ENCODE measurements at regions not wholly inside any gene's neighbourhood (a gene's known extent, or its start where the extent isn't known, plus 50 kb on each side); places are given as distances from the start of the nearest gene placed in this dataset.

- no peak for DNase-seq (ENCODE audit: low spot score)
- in situ Hi-C loops (cut with MboI; ENCODE audit: low pct_unique_long_range_greater_than_20kb, low sequenced_read_pairs, unreplicated experiment) = loop anchor here (5.0 to 25.0 kb wide), 3 partner anchors 312 to 672 kb away; no protein-coding TSS in a partner anchor
- no peak for TF ChIP-seq CTCF (IDR thresholded peaks at IDR 0.05; ENCODE audit: extremely low read depth, insufficient read depth, missing control alignments)
Measured at GRCh38 chr7:16989811-16990413, 108.1 kb upstream of the AGR3 start.

- TF ChIP-seq CTCF (IDR thresholded peaks at IDR 0.05; ENCODE audit: extremely low read depth, insufficient read depth, missing control alignments) = no peak
- no peak for DNase-seq (ENCODE audit: low spot score)
- in situ Hi-C loops (cut with MboI; ENCODE audit: low pct_unique_long_range_greater_than_20kb, low sequenced_read_pairs, unreplicated experiment) = loop anchor here (25.0 kb wide), 2 partner anchors 546 to 671 kb away; no protein-coding TSS in a partner anchor
Measured at GRCh38 chr7:16991551-16991950, 109.8 kb upstream of the AGR3 start.

- no peak for DNase-seq (ENCODE audit: low spot score)
- no peak for TF ChIP-seq CTCF (IDR thresholded peaks at IDR 0.05; ENCODE audit: extremely low read depth, insufficient read depth, missing control alignments)
- in situ Hi-C loops (cut with MboI; ENCODE audit: low pct_unique_long_range_greater_than_20kb, low sequenced_read_pairs, unreplicated experiment) = loop anchor here (25.0 kb wide), 2 partner anchors 544 to 669 kb away; no protein-coding TSS in a partner anchor
Measured at GRCh38 chr7:16993543-16993942, 111.8 kb upstream of the AGR3 start.

GRCh38 chr7:16998481-16999051 lies 116.8 kb upstream of the AGR3 start:
- no peak for TF ChIP-seq CTCF (IDR thresholded peaks at IDR 0.05; ENCODE audit: extremely low read depth, insufficient read depth, missing control alignments)
- DNase-seq (ENCODE audit: low spot score) = no peak
- in situ Hi-C loops (cut with MboI; ENCODE audit: low pct_unique_long_range_greater_than_20kb, low sequenced_read_pairs, unreplicated experiment) = loop anchor here (25.0 kb wide), 2 partner anchors 539 to 664 kb away; no protein-coding TSS in a partner anchor

GRCh38 chr7:16999541-17000267 lies 117.9 kb upstream of the AGR3 start:
- TF ChIP-seq CTCF (IDR thresholded peaks at IDR 0.05; ENCODE audit: extremely low read depth, insufficient read depth, missing control alignments) = no peak
- no peak for DNase-seq (ENCODE audit: low spot score)
- in situ Hi-C loops (cut with MboI; ENCODE audit: low pct_unique_long_range_greater_than_20kb, low sequenced_read_pairs, unreplicated experiment) = loop anchor here (25.0 kb wide), 2 partner anchors 538 to 663 kb away; no protein-coding TSS in a partner anchor

GRCh38 chr7:17005271-17005670 lies 123.5 kb upstream of the AGR3 start:
- TF ChIP-seq CTCF (IDR thresholded peaks at IDR 0.05; ENCODE audit: extremely low read depth, insufficient read depth, missing control alignments) = no peak
- in situ Hi-C loops (cut with MboI; ENCODE audit: low pct_unique_long_range_greater_than_20kb, low sequenced_read_pairs, unreplicated experiment) = no loop called here
- no peak for DNase-seq (ENCODE audit: low spot score)

Measured in GM13977 (cell line).